T1000 (cell line): ENCODE measurements at regions not wholly inside any gene's neighbourhood (a gene's known extent, or its start where the extent isn't known, plus 50 kb on each side); places are given as distances from the start of the nearest gene placed in this dataset.
"Not testable (repeated sequence)": the region's sequence is repeated elsewhere in the genome, so short reads cannot be mapped to it uniquely, and the experiment has no call there.

Source experiments
- DNase-seq: peaks from one replicate; lab custom pipeline; 2025; ENCODE audit warnings: mixed read lengths; lab: John Stamatoyannopoulos, UW

DNA sequence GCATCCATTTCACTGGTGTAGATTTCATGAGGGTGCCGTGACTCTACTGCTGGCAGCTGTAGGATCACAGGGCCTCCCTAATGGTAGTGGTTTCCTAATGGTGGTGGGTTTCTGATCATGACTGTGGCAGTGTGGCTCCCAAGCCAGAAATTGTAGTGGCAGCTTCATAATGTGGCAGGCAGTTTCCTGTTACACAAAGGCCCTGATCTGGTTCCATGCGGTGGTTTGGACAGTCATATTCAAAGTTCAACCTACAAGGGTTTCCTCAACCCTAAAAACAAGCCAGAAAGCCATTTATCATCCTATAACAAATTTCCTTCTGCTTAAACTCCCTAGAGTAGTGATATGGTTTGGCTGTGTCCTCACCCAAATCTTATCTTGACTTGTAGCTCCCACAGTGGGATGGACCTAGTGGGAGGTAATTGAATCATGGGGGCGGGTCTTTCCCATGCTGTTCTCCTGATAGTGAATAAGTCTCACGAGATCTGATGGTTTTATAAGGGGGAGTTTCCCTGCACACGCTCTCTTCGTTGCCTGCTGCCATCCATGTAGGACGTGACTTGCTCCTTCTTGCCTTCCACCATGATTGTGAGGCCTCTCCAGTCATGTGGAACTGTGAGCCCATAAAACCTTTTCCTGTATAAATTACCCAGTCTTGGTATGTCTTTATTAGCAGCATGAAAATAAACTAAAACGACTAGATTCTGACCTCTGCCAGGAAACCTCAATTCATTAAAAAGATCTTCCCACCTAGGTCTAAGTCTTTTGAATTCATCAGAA, 257.1 kb downstream of the EFCAB11 start:
- no peak for DNase-seq

GRCh38 chr14:89695846-89696245, 258.7 kb downstream of the EFCAB11 start:
- no peak for DNase-seq

DNA sequence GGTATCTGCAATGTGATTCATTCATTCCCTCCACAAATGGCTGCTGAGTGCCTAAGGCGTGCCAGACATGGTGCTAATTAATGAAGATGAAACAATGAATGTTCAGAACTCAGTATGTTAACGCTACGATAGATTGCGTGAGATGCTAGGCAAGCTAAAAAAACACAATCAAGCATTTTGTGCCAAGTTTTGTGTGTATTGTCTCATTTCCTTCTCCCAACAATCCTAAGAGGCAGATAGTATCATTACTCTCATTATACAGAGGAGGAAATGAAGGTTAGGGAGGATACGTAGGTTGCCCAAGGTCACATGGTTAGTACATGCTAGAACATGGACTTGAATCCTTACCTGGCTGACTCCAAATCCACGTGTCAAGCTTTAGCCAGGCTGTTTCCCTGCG, 264.4 kb downstream of the EFCAB11 start:
- no peak for DNase-seq

DNA sequence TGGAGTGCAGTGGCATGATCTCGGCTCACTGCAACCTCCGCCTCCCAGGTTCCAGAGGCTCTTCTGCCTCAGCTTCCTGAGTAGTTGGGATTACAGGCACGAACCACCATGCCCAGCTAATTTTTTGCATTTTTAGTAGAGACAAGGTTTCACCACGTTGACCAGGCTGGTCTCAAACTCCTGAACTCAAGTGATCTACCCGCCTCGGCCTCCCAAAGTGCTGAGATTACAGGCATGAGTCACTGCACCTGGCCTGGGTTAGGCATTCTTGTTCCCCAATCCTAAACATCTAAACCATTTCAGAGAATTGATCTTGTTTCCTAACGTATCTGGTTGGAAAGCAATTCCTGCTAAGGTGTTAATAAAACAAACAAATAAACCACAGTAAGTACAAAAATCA, 264.8 kb downstream of the EFCAB11 start:
- DNase-seq: not testable (repeated sequence)

GRCh38 chr14:89688507-89689211, 265.9 kb downstream of the EFCAB11 start:
- DNase-seq: no peak

DNA sequence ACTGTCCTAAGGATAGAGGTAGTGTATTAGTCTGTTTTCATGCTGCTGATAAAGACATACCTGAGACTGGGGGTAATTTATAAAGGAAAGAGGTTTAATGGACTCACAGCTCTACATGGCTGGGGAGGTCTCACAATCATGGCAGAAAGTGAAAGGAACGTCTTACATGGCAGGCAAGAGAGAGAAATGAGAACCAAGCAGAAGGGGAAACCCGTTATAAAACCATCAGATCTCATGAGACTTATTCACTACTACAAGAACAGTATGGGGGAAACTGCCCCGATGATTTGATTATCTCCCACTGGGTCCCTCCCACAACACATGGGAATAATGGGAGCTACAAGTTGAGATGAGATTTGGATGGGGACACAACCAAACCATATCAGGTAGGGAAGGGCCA, 267.4 kb downstream of the EFCAB11 start:
- not testable (repeated sequence) for DNase-seq

DNA sequence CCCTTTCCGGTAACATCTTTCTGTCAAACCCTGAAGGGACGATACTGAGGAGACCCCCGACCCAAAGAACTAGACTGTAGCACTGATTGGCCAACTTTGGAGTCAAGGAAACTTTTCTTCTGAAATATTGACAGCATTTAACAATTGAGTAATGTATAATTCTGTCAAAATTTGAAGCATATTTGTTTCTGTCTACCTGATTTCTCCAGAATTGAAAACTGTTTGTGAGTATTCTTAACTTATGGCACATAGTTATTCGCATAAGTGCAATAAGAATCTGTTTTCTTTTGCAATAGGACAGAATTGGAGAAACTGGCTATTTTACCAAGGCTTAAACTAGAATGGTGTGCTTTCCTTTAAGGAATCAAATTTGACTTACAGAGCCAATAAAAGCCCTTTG, 267.1 kb upstream of the FOXN3 start:
- DNase-seq: no peak

DNA sequence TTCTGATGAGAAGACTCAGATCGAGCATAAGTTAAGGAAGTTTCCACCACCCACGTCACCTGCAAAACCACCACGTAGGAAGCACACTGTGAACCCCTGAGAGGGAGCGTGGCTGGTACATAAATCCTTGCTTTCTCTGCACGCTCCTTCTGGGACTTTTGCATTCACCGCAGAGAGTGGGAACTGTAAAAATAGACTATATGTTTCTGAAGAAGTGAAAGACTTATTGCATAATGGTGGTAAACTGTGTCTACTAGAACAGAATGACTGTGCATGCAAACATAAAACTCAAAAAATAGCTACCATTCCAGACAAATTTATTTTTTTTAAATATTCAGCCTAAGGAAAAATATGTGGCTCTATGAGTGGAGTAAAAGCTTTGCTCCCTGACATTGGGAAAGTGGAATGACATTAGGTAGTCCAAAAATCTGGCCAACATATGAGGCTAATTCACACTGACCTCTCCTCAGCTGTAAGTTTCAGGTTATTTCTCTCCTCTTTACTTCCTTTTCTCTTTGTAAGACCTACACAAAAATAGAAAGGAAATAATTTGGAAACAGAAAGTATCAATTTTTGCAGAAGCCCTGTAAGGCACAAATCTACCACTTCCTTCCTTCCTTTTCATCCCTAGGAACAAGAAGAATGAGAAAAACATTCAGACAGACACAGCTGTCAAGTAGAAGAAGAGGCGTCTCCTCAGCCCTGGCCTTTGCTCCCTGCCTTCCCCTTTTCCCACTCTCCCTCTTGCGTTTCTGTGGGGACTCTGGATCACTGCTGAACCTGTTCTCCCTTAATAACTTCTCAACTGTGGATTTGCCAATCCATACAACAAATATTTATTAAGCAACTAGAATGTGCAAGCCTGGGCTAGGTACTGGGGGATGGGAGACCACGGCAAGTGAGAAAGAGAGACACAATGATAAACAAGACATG, 264.3 kb upstream of the FOXN3 start:
- DNase-seq: no peak

GRCh38 chr14:89680156-89680555, 263.1 kb upstream of the FOXN3 start:
- DNase-seq: no peak

- no peak for DNase-seq
Observed at GRCh38 chr14:89678768-89679167, 261.7 kb upstream of the FOXN3 start.

GRCh38 chr14:89675590-89675989, 258.6 kb upstream of the FOXN3 start:
- no peak for DNase-seq

DNA sequence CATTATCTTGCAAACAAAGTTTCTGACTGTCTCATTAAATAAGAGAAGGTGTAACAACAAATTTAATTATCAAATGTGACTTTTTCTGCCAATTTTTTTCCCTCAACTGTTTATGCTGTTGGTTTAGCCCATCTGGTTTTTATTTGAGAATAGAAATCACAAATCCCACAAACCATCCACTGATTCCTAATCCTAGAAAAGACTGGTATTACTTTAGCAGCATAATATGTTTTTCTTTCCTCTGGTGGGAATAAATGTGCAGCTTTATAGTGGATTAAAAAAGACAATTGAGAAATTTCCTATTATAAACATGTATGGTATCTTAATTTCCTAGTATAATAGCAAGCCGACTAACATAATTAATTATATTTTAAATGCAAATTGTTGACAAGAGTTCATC, 257.9 kb upstream of the FOXN3 start:
- no peak for DNase-seq

DNA sequence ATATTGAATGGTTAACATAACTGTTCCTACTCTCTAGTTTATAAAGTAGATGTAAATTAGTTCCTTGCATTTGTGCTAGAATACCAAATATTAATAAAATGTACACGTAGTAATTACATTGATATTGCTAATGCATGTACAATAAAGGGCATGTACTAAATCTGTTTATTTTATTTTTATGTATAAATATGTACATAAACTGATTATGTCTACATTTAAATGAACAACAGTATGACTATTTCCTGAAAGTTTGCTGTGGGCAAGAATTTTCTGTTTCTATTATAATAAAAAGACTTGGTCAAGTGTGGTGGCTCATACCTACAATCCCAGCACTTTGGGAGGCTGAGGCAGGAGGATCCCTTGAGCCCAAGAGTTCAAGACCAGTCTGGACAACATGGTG, 257.2 kb upstream of the FOXN3 start:
- DNase-seq: no peak

DNA sequence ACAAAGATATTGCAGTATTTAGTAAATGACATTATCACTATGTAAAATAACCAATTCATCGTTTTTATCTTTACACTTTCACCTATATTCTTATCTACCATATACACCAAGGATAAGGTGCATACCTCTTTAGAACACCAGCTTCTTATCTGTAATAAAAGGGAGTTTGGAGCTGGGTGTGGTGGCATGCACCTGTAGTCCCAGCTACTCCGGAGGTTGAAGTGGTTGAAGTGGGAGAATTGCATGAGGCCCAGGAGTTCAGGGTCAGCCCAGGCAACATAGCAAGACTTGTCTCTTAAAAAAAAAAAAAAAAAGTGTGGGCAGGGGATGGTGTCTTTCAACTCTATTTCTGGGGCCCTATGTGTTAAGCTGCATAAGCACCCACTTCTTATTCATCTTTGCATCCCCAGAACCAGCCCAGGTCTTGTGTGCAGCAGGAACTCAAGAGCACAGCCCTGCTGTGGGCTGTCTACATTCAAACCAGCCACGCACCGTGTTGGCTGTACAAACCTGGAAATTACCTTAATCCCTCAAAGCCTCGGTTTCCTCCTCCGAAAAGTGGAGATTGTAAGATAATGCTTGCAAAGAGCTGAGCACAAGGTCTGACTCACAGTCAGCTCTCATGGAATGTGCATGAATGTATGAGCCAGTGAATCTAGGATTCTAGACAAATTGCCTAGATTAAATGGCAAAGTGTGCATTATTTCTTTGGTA, 256.6 kb upstream of the FOXN3 start:
- no peak for DNase-seq

DNA sequence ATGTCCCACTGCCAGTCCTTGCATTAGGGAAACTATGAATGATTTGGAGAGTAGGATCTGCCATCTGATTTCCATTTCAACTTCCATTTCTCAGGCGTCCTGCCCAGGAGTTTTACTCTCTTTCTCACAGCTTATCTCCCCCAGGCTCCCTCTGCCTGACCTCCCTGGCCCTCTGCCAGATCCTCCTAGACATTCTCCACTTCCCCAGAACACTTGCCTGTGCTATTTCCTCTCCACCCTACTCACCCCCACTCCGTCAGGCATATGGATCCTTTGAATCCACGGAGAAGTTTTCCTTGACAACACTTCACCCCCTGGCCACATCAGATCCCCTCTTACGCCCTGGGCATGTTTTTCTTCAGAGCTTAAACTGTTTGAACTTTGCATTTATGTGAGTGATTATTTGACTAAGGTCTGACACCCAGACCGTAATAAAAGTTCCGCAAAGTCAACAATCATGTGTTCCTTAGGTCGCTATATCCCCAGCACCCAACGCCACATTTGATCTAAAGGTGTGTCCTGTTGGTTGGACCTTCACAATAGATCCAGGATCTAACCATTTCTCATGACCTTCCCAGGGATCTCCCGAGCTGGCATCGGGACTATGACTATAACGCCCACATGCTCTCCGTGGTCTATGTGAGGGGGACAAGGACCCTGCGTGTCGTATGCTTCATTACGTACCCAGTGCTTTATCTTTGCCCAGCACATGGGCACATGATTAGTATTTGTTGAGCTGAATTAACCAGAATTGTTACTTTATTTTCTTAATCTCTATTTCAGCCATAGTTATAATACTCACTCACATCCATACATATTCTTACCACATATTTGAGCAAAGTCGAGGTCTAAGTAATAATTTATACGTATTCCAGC, 255.8 kb upstream of the FOXN3 start:
- DNase-seq: no peak

- DNase-seq: no peak
Observed at GRCh38 chr14:89669193-89669592, 252.2 kb upstream of the FOXN3 start.

DNA sequence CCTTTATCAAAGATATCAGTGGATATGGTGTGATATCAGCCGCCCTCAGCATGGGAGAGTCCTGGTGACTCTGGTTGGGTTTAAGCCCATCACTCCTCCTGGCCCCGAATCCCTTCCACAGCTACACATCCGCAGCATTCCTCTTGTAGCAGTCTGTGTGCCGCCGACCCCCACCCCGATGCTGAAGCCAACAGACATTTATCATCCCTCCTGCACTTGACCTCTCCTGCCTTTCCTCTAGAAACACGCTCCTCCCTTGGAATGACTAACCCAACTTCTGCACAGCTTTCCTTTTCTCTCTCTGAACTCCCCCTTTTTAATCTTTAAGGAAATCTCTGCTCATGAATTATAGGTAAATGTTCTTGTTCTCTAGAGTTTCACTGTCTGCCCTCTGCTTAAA, 250.9 kb upstream of the FOXN3 start:
- no peak for DNase-seq

- DNase-seq: not testable (repeated sequence)
Observed at GRCh38 chr14:89665300-89666081, 248.5 kb upstream of the FOXN3 start.

- no peak for DNase-seq
Observed at GRCh38 chr14:89661392-89661791, 244.4 kb upstream of the FOXN3 start.

- DNase-seq: not testable (repeated sequence)
Observed at GRCh38 chr14:89660625-89661233, 243.7 kb upstream of the FOXN3 start.
